Thoracic aorta (tissue), 2 donors: ENCODE measurements at regions not wholly inside any gene's neighbourhood (a gene's known extent, or its start where the extent isn't known, plus 50 kb on each side); places are given as distances from the start of the nearest gene placed in this dataset.
A peak's percentile ranks its signal among the peaks of the same experiment; 100 is the strongest.
"Not testable (repeated sequence)": the region's sequence is repeated elsewhere in the genome, so short reads cannot be mapped to it uniquely, and the experiment has no call there.

Source experiments
- ATAC-seq: fragments of 150-250 bp; one replicate; pipeline ENCODE4 v1.8.0; 2017; ENCODE audit warnings: low read depth; ENCODE audit not compliant: insufficient number of reproducible peaks, low FRiP score
- DNase-seq: peaks from one replicate; pipeline ENCODE4 v3.0.0-alpha.2; 2020; ENCODE audit warnings: low spot score
- H3K27ac ChIP-seq, 2 donors: fragments of 200-600 bp; sonication (generic); 1 replicate in 1 of 2; 2 replicates in 1 of 2; pipeline ENCODE4 v1.5.1; 2016; ENCODE audit warnings: mild to moderate bottlenecking in 2 of 2, moderate library complexity in 2 of 2
- H3K27me3 ChIP-seq: fragments of 200-600 bp; sonication (generic); replicated peaks from 2 replicates; pipeline ENCODE4 v1.6.0; 2016; ENCODE audit warnings: mild to moderate bottlenecking; ENCODE audit not compliant: insufficient read depth
- H3K36me3 ChIP-seq: fragments of 200-600 bp; sonication (generic); one replicate; pipeline ENCODE4 v1.5.1; 2016
- H3K4me1 ChIP-seq, 2 donors: fragments of 200-600 bp; sonication (generic); 1 replicate in 1 of 2; 2 replicates in 1 of 2; pipeline versions ENCODE4 v1.5.1 to v1.6.0; 2016; ENCODE audit warnings: low read depth in 2 of 2, mild to moderate bottlenecking in 1 of 2; ENCODE audit not compliant: control insufficient read depth in 1 of 2
- H3K4me3 ChIP-seq: fragments of 200-600 bp; sonication (generic); 2 replicates; pipeline ENCODE4 v1.5.1; 2016; ENCODE audit warnings: mild to moderate bottlenecking
- H3K9me3 ChIP-seq: fragments of 200-600 bp; sonication (generic); 2 replicates; pipeline ENCODE4 v1.5.1; 2016
- CTCF ChIP-seq: fragments of 200-600 bp; sonication (generic); IDR thresholded peaks from one replicate; pipeline ENCODE4 v1.5.1; 2019; ENCODE audit warnings: antibody characterized with exemption

- DNase-seq, H3K9me3 ChIP-seq, H3K4me1 ChIP-seq, H3K36me3 ChIP-seq, ATAC-seq, H3K27ac ChIP-seq, H3K4me3 ChIP-seq, H3K27me3 ChIP-seq: not testable (repeated sequence)
Measured at GRCh38 chr9:91512235-91512634, 88.6 kb upstream of the NFIL3 start.

GRCh38 chr9:91503673-91504081, 80.0 kb upstream of the NFIL3 start:
- Histone ChIP-seq H3K4me3 (no peak overlapping the region), H3K27me3 (no peaks in the 10 kb centered on the region), H3K9me3 (no peaks in the 10 kb centered on the region), H3K36me3 (no peaks in the 10 kb centered on the region), H3K27ac (no peak overlapping the region), H3K4me1 (no peaks in the 10 kb centered on the region)
- no peak for DNase-seq
- no peak for ATAC-seq
- no peak for TF ChIP-seq CTCF

GRCh38 chr9:91502913-91503672, 79.5 kb upstream of the NFIL3 start:
- Histone ChIP-seq H3K4me3 (no peak overlapping the region), H3K36me3 (no peaks in the 10 kb centered on the region), H3K4me1 (no peaks in the 10 kb centered on the region), H3K9me3 (no peaks in the 10 kb centered on the region), H3K27ac (no peak overlapping the region), H3K27me3 (no peaks in the 10 kb centered on the region)
- no peak for ATAC-seq
- DNase-seq: no peak
- TF ChIP-seq CTCF: no peak

- Histone ChIP-seq H3K36me3 (no peaks in the 10 kb centered on the region), H3K27me3 (no peaks in the 10 kb centered on the region), H3K9me3 (no peaks in the 10 kb centered on the region), H3K4me3 (no peak overlapping the region), H3K4me1 (no peaks in the 10 kb centered on the region), H3K27ac (no peak overlapping the region)
- ATAC-seq: no peak
- no peak for DNase-seq
- no peak for TF ChIP-seq CTCF
Measured at GRCh38 chr9:91502475-91502874, 78.8 kb upstream of the NFIL3 start.

GRCh38 chr9:91500509-91501014, 76.9 kb upstream of the NFIL3 start:
- DNase-seq: no peak
- H3K9me3 ChIP-seq: no peaks in the 10 kb centered on the region
- peaks cover 6 to 7% of the 10 kb centered on the region in 2 donors for H3K4me1 ChIP-seq
- no peaks in the 10 kb centered on the region for H3K27me3 ChIP-seq
- no peaks in the 10 kb centered on the region for H3K36me3 ChIP-seq
- H3K27ac ChIP-seq: no peak overlapping the region
- no peak for TF ChIP-seq CTCF
- no peak overlapping the region for H3K4me3 ChIP-seq
- ATAC-seq: peak; percentile 52
